ENCODE measurements at regions not wholly inside any gene's neighbourhood (a gene's known extent, or its start where the extent isn't known, plus 50 kb on each side); places are given as distances from the start of the nearest gene placed in this dataset.

GRCh38 chrX:22740836-22741235, 258.9 kb upstream of the DDX53 start:
- no peak for ATAC-seq
- TF ChIP-seq ZNF70 (CRISPR knock-in tag; IDR thresholded peaks at IDR 0.05) (no peak), ZNF565 (CRISPR knock-in tag; conservative IDR thresholded peaks at IDR 0.05; ENCODE audit: low read depth) (no peak), RARB (CRISPR knock-in tag; IDR thresholded peaks at IDR 0.05) (no peak), OSR1 (CRISPR knock-in tag; IDR thresholded peaks at IDR 0.05) (no peak), TCF4 (CRISPR knock-in tag; IDR thresholded peaks at IDR 0.05; ENCODE audit: borderline replicate concordance) (no peak), TOX (CRISPR knock-in tag; IDR thresholded peaks at IDR 0.05; ENCODE audit: borderline replicate concordance) (no peak), ZNF8 (CRISPR knock-in tag; IDR thresholded peaks at IDR 0.05) (no peak), ISL1 (CRISPR knock-in tag; IDR thresholded peaks at IDR 0.05) (no peak), ZC3H10 (CRISPR knock-in tag; IDR thresholded peaks at IDR 0.05) (no peak), CREB5 (CRISPR knock-in tag; IDR thresholded peaks at IDR 0.05; ENCODE audit: low read depth) (no peak), ESRRG (CRISPR knock-in tag; IDR thresholded peaks at IDR 0.05) (no peak)
- TF ChIP-seq, protein P1, sequence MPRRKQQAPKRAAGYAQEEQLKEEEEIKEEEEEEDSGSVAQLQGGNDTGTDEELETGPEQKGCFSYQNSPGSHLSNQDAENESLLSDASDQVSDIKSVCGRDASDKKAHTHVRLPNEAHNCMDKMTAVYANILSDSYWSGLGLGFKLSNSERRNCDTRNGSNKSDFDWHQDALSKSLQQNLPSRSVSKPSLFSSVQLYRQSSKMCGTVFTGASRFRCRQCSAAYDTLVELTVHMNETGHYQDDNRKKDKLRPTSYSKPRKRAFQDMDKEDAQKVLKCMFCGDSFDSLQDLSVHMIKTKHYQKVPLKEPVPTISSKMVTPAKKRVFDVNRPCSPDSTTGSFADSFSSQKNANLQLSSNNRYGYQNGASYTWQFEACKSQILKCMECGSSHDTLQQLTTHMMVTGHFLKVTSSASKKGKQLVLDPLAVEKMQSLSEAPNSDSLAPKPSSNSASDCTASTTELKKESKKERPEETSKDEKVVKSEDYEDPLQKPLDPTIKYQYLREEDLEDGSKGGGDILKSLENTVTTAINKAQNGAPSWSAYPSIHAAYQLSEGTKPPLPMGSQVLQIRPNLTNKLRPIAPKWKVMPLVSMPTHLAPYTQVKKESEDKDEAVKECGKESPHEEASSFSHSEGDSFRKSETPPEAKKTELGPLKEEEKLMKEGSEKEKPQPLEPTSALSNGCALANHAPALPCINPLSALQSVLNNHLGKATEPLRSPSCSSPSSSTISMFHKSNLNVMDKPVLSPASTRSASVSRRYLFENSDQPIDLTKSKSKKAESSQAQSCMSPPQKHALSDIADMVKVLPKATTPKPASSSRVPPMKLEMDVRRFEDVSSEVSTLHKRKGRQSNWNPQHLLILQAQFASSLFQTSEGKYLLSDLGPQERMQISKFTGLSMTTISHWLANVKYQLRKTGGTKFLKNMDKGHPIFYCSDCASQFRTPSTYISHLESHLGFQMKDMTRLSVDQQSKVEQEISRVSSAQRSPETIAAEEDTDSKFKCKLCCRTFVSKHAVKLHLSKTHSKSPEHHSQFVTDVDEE (CRISPR knock-in tag; IDR thresholded peaks at IDR 0.05), result no peak
- TF ChIP-seq, protein P2, sequence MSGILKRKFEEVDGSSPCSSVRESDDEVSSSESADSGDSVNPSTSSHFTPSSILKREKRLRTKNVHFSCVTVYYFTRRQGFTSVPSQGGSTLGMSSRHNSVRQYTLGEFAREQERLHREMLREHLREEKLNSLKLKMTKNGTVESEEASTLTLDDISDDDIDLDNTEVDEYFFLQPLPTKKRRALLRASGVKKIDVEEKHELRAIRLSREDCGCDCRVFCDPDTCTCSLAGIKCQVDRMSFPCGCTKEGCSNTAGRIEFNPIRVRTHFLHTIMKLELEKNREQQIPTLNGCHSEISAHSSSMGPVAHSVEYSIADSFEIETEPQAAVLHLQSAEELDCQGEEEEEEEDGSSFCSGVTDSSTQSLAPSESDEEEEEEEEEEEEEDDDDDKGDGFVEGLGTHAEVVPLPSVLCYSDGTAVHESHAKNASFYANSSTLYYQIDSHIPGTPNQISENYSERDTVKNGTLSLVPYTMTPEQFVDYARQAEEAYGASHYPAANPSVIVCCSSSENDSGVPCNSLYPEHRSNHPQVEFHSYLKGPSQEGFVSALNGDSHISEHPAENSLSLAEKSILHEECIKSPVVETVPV (CRISPR knock-in tag; IDR thresholded peaks at IDR 0.05), result no peak

GRCh38 chrX:22742174-22742573, 257.6 kb upstream of the DDX53 start:
- ATAC-seq, result no peak
- TF ChIP-seq, protein P3, sequence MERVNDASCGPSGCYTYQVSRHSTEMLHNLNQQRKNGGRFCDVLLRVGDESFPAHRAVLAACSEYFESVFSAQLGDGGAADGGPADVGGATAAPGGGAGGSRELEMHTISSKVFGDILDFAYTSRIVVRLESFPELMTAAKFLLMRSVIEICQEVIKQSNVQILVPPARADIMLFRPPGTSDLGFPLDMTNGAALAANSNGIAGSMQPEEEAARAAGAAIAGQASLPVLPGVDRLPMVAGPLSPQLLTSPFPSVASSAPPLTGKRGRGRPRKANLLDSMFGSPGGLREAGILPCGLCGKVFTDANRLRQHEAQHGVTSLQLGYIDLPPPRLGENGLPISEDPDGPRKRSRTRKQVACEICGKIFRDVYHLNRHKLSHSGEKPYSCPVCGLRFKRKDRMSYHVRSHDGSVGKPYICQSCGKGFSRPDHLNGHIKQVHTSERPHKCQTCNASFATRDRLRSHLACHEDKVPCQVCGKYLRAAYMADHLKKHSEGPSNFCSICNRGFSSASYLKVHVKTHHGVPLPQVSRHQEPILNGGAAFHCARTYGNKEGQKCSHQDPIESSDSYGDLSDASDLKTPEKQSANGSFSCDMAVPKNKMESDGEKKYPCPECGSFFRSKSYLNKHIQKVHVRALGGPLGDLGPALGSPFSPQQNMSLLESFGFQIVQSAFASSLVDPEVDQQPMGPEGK (CRISPR knock-in tag; IDR thresholded peaks at IDR 0.05; ENCODE audit: borderline replicate concordance), result no peak
- TF ChIP-seq CREB5 (CRISPR knock-in tag; IDR thresholded peaks at IDR 0.05; ENCODE audit: low read depth) (no peak), ZNF8 (CRISPR knock-in tag; IDR thresholded peaks at IDR 0.05) (no peak), ZFP30 (CRISPR knock-in tag; IDR thresholded peaks at IDR 0.05) (no peak), TOX (CRISPR knock-in tag; IDR thresholded peaks at IDR 0.05; ENCODE audit: borderline replicate concordance) (no peak), ISL1 (CRISPR knock-in tag; IDR thresholded peaks at IDR 0.05) (no peak), ZC3H10 (CRISPR knock-in tag; IDR thresholded peaks at IDR 0.05) (no peak), ESRRG (CRISPR knock-in tag; IDR thresholded peaks at IDR 0.05) (no peak), TCF4 (CRISPR knock-in tag; IDR thresholded peaks at IDR 0.05; ENCODE audit: borderline replicate concordance) (no peak), GLIS3 (CRISPR knock-in tag; IDR thresholded peaks at IDR 0.05) (no peak), PPARA (CRISPR knock-in tag; IDR thresholded peaks at IDR 0.05; ENCODE audit: borderline replicate concordance) (no peak), BACH2 (CRISPR knock-in tag; IDR thresholded peaks at IDR 0.05; ENCODE audit: borderline replicate concordance) (no peak), CSDC2 (CRISPR knock-in tag; IDR thresholded peaks at IDR 0.05) (no peak), ZFP3 (CRISPR knock-in tag; IDR thresholded peaks at IDR 0.05) (no peak), ZNF70 (CRISPR knock-in tag; IDR thresholded peaks at IDR 0.05) (no peak)

DNA sequence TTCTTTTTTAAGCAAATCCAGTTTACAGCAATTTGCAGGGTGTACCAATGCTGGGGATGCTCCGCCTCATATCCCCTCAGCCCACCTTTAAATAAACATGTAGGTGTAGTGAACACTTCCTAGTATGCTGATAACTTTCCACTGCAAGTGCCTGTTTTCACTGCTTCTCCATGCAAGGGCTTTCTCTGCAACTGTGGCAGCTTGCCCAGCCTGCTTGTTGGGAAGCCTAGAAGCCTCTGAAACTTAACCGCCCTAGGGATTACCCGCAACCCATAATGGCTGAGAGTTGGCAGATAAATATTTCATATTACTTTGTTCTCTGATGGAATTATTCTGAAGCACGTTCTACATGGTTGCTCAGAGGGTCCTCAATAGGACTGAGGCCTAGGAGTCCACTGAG, 253.7 kb upstream of the DDX53 start:
- ATAC-seq, result no peak
- TF ChIP-seq CSDC2 (CRISPR knock-in tag; IDR thresholded peaks at IDR 0.05) (no peak), SNAI2 (CRISPR knock-in tag; IDR thresholded peaks at IDR 0.05) (no peak), ZNF565 (CRISPR knock-in tag; conservative IDR thresholded peaks at IDR 0.05; ENCODE audit: low read depth) (no peak), ESRRG (CRISPR knock-in tag; IDR thresholded peaks at IDR 0.05) (no peak), TOX (CRISPR knock-in tag; IDR thresholded peaks at IDR 0.05; ENCODE audit: borderline replicate concordance) (no peak), TCF4 (CRISPR knock-in tag; IDR thresholded peaks at IDR 0.05; ENCODE audit: borderline replicate concordance) (no peak), BACH2 (CRISPR knock-in tag; IDR thresholded peaks at IDR 0.05; ENCODE audit: borderline replicate concordance) (no peak), ZFP3 (CRISPR knock-in tag; IDR thresholded peaks at IDR 0.05) (no peak), ZNF8 (CRISPR knock-in tag; IDR thresholded peaks at IDR 0.05) (no peak)
- TF ChIP-seq, protein P1 (CRISPR knock-in tag; IDR thresholded peaks at IDR 0.05), result no peak
- TF ChIP-seq, protein P2 (CRISPR knock-in tag; IDR thresholded peaks at IDR 0.05), result no peak
- TF ChIP-seq, protein P3 (CRISPR knock-in tag; IDR thresholded peaks at IDR 0.05; ENCODE audit: borderline replicate concordance), result no peak
